GM12864 (cell line): ENCODE measurements at regions not wholly inside any gene's neighbourhood (a gene's known extent, or its start where the extent isn't known, plus 50 kb on each side); places are given as distances from the start of the nearest gene placed in this dataset.

Experiments used
- DNase-seq: peaks from one replicate; pipeline ENCODE4 v3.0.0-alpha.2; 2011; ENCODE audit warnings: low read depth
- H3K4me3 ChIP-seq: 2 replicates; pipeline ENCODE4 v1.5.1; 2011; ENCODE audit warnings: mild to moderate bottlenecking, low read depth, low read length, control low read depth
- TF ChIP-seq, protein P1 (sequence below): IDR thresholded peaks from 2 replicates; pipeline ENCODE4 v1.5.1; 2011; ENCODE audit warnings: low read depth, mild to moderate bottlenecking, moderate library complexity, low read length, control low read depth, inconsistent platforms; ENCODE audit errors: missing control alignments

DNA sequence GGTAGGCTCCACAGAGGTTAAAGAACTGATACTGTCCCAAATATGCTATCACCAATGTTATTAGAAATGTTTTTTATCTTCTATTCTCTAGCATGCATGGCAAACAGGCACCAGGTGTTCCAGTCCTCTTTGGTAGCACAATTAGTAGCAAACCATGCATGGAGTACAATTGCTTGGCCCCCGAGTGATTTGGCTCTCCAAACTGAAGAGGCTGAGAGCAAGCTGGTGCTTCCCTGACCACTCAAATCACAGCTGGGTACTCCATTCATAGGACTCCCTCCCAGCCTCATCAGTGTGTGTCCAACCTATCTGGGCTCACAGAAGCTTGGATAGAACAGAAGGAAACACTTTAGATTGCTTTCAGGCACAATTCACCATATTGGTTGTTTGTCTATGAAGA is 93.4 kb downstream of the DIO2 start:
- no peak for DNase-seq
- H3K4me3 ChIP-seq: no peak overlapping the region
- TF ChIP-seq, protein P1, sequence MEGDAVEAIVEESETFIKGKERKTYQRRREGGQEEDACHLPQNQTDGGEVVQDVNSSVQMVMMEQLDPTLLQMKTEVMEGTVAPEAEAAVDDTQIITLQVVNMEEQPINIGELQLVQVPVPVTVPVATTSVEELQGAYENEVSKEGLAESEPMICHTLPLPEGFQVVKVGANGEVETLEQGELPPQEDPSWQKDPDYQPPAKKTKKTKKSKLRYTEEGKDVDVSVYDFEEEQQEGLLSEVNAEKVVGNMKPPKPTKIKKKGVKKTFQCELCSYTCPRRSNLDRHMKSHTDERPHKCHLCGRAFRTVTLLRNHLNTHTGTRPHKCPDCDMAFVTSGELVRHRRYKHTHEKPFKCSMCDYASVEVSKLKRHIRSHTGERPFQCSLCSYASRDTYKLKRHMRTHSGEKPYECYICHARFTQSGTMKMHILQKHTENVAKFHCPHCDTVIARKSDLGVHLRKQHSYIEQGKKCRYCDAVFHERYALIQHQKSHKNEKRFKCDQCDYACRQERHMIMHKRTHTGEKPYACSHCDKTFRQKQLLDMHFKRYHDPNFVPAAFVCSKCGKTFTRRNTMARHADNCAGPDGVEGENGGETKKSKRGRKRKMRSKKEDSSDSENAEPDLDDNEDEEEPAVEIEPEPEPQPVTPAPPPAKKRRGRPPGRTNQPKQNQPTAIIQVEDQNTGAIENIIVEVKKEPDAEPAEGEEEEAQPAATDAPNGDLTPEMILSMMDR: no peak

DNA sequence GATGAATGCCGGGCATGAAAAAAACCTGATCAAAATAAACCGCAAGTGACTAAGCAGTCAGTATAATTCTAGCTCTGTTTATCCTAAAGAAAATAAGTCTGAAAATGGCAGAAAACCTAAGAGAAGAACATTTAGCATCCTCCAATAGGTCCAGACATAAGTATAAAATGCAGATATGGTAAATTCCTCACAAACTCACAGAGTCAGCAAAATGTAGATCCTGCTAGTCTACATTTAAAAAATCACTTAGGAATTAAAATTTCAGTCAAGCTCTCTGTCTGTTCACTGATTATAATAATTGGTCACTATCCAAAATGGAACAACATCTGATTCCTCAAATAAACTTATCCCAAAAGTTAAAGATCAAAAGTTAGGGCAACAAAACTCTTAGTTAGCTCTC is 95.1 kb downstream of the DIO2 start:
- TF ChIP-seq, protein P1: no peak
- DNase-seq: no peak
- no peak overlapping the region for H3K4me3 ChIP-seq

DNA sequence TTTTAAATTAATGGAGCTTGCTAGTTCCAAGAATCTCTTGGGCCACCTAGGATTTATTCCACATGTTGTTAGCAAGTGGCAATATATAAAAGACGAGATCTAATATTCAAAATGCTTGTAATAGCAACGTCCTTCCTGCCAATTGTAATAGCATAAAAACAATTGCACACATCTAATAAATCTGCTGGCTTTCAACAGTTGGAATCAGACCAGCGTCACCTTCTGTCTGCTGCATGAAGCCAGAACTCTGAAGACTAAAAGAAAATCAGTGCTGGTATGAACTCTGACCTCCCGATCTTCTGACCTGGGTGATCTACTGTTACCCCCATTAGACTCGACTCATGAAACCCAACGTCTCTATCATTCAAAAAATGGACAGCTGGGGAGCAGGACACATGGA is 100.6 kb downstream of the DIO2 start:
- TF ChIP-seq, protein P1: no peak
- DNase-seq: no peak
- no peak overlapping the region for H3K4me3 ChIP-seq

DNA sequence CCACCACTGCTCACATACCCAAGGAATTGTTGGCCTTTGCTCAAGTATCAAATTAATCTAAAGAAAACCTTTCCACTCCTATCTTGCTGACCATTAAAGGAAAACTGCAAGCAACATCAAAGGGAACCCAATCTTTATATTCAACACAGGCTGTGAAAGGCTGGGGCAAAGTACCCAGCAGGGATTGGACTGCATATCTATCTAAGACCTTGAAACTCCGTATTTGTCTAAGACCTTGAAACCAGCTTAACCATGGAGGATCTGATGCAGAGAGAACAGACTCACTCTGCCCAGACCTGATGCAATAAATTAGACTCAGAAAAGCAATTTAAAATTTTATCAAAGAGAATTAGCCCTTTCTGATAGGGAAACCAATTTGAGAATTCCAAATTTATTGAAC is 102.2 kb downstream of the DIO2 start:
- TF ChIP-seq, protein P1: no peak
- H3K4me3 ChIP-seq: no peak overlapping the region
- no peak for DNase-seq

DNA sequence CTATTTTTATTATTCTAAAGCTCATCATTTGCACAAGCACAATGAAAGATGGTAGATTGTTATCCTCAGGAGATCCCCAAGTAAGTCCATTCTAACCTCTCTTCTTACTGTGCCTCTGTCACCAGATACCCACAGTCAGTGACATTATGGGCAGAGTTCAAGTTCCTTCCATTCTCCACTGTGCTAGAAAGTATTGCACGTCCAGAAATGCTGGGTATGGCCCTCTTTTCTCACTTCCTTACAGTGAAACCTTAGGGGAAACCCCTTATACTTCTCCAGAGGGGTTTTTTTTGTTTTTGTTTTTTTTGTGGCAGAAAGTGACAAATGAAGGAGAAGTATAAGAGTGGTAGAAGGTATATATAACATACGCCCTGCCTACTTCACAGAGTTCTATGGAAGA is 102.9 kb downstream of the DIO2 start:
- no peak for DNase-seq
- no peak overlapping the region for H3K4me3 ChIP-seq
- TF ChIP-seq, protein P1: no peak

DNA sequence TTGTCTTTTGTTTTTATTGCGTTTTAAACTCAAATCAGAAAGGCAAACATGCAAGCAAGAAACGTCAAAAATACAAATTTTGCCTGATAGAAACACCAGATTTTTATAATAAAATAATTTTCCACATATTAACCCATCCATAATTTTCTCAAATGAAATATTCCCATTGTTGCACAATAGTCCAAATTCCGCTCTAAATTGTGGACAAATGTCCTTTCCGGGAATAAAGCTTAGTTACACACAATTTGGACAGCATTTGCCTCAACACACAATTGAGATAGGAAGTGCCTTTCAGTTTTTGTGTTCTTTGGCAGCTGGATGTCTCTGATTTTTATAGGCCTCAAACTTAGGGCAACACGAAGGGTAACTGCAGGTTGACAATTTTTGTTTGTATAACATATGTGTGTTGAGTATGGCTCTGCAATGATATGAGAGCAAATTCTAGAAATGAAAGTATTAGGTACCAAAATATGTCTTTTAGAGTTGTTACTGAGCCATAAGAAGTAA is 105.8 kb downstream of the DIO2 start:
- H3K4me3 ChIP-seq: no peak overlapping the region
- no peak for DNase-seq
- TF ChIP-seq, protein P1: no peak

DNA sequence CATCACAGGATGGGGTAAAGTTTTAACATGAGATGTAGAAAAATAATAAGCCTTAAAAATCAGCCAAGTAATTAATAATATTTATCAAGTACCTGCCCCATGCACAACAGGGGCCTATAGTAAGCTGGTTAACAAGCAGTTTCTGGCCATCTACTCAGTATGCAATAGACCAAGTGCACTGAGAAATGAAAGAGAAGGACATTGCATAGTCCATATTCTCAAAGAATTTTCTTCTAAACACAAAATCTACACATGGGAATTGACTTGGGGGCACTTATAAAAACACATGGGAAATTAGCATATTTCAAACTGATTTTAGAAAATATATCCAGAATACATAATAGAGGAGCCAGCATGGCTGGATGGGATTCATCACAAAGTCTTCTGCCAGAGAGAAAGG is 109.5 kb downstream of the DIO2 start:
- H3K4me3 ChIP-seq: no peak overlapping the region
- DNase-seq: no peak
- TF ChIP-seq, protein P1: no peak
